HG02610 (cell line): ENCODE measurements at regions not wholly inside any gene's neighbourhood (a gene's known extent, or its start where the extent isn't known, plus 50 kb on each side); places are given as distances from the start of the nearest gene placed in this dataset.

Experiments used
- ATAC-seq: cut with Tn5 transposase; IDR thresholded peaks from one replicate; pipeline ENCODE4 v1.9.1; 2021; ENCODE audit warnings: mild to moderate bottlenecking, moderate library complexity; ENCODE audit not compliant: unreplicated experiment

- ATAC-seq, result no peak
Observed at GRCh38 chr10:61157182-61157581, 213.2 kb upstream of the RHOBTB1 start.

- no peak for ATAC-seq
Observed at GRCh38 chr10:61153771-61154170, 209.8 kb upstream of the RHOBTB1 start.

- no peak for ATAC-seq
Observed at GRCh38 chr10:61151059-61151458, 207.1 kb upstream of the RHOBTB1 start.

GRCh38 chr10:61148451-61148850 lies 204.5 kb upstream of the RHOBTB1 start:
- ATAC-seq, result no peak

GRCh38 chr10:61142987-61143386 lies 199.0 kb upstream of the RHOBTB1 start:
- no peak for ATAC-seq

- ATAC-seq, result peak; percentile 48
Observed at GRCh38 chr10:61140765-61141392, 196.9 kb upstream of the RHOBTB1 start.

GRCh38 chr10:61139592-61139953 lies 195.6 kb upstream of the RHOBTB1 start:
- no peak for ATAC-seq

- no peak for ATAC-seq
Observed at GRCh38 chr10:61138708-61139591, 195.0 kb upstream of the RHOBTB1 start.

- ATAC-seq, result no peak
Observed at GRCh38 chr10:61136139-61136538, 192.2 kb upstream of the RHOBTB1 start.

GRCh38 chr10:61135276-61135721 lies 191.3 kb upstream of the RHOBTB1 start:
- ATAC-seq, result peak; percentile 97

GRCh38 chr10:61130366-61130765 lies 186.4 kb upstream of the RHOBTB1 start:
- ATAC-seq, result no peak

GRCh38 chr10:61128196-61128595 lies 184.2 kb upstream of the RHOBTB1 start:
- ATAC-seq, result no peak

- ATAC-seq, result peak; percentile 71
Observed at GRCh38 chr10:61125560-61126170, 181.7 kb upstream of the RHOBTB1 start.

- no peak for ATAC-seq
Observed at GRCh38 chr10:61124756-61125530, 181.0 kb upstream of the RHOBTB1 start.

GRCh38 chr10:61120805-61121204 lies 176.8 kb upstream of the RHOBTB1 start:
- peak; percentile 78 for ATAC-seq

GRCh38 chr10:61119573-61119972 lies 175.6 kb upstream of the RHOBTB1 start:
- no peak for ATAC-seq

- ATAC-seq, result no peak
Observed at GRCh38 chr10:61115897-61116296, 171.9 kb upstream of the RHOBTB1 start.

GRCh38 chr10:61112771-61113170 lies 168.8 kb upstream of the RHOBTB1 start:
- no peak for ATAC-seq

- no peak for ATAC-seq
Observed at GRCh38 chr10:61110936-61111335, 167.0 kb upstream of the RHOBTB1 start.

GRCh38 chr10:61110188-61110844 lies 166.3 kb upstream of the RHOBTB1 start:
- no peak for ATAC-seq

- ATAC-seq, result no peak
Observed at GRCh38 chr10:61108915-61109314, 164.9 kb upstream of the RHOBTB1 start.
